Frontal cortex (tissue), 3 donors: ENCODE measurements at regions not wholly inside any gene's neighbourhood (a gene's known extent, or its start where the extent isn't known, plus 50 kb on each side); places are given as distances from the start of the nearest gene placed in this dataset.
A peak's percentile ranks its signal among the peaks of the same experiment; 100 is the strongest.

Experiments
- DNase-seq, 2 donors: peaks; one replicate each; pipeline ENCODE4 v3.0.0; 2012; ENCODE audit warnings: low spot score in 2 of 2
- FAIRE-seq: peaks from 2 replicates; lab custom pipeline; 2012; peaks lifted over from hg19 to GRCh38; lab: Jason Lieb, UNC
- donor health status: control.
- donor health status: control.
- donor health status: control.

DNA sequence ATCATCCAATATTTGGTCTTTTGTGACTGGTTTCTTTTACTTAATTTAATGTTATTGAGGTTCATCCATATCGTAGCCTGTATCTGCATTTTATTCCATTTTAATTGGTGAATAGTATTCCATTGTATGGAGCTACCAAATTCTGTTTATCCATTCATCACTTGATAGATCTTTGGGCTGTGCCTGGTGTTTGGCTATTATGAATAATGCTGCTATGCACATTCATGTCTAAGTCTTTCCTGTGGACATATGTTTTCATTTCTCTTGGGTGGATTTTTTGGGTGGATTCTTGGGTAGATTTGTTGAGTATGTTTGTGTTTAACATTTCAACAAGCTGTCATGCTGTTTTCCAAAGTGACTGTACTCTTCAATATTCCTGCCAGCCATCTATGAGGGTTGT is 52.5 kb upstream of the NEDD4L start:
- DNase-seq, result no peak

GRCh38 chr18:57989536-57989935 is 54.5 kb upstream of the NEDD4L start:
- DNase-seq, result no peak
- FAIRE-seq, result no peak

More for the DNA sequence above, 52.5 kb upstream of the NEDD4L start:
- no peak for FAIRE-seq

DNA sequence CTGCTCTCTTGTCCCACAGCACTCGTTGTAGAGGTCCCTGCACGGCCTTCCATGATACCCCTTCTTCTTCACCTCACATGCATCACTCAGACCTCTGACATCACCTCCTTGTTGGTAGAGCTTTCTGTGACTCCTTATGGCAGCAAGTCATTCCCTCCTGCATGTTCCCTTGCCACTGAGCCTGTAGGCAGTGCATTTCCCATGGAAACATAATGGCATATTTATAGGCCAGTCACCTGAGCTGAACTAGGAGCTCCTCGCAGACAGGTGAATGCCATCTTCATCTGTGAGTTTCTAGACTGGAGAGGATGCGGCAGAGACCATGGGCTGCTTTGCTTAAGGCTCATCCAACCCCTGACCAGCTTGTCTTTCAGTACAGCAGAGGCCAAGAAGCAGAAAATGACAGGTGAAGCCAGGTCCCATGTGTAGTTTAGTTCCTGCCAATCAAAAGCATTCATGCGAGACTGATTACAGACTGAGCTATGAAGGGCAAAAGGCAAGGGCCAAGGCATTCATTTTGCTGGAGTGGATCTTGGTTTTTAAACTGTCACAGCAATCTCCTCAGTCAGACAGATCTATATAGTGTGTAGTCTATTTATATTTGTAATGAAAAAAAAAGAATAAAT is 59.4 kb upstream of the NEDD4L start:
- DNase-seq (no peak), FAIRE-seq (no peak)

GRCh38 chr18:57983965-57984364 is 60.1 kb upstream of the NEDD4L start:
- DNase-seq (no peak), FAIRE-seq (no peak)

- no peak for DNase-seq
- no peak for FAIRE-seq
Observed at GRCh38 chr18:57983472-57983871, 60.6 kb upstream of the NEDD4L start.

GRCh38 chr18:57982372-57983021 is 61.5 kb upstream of the NEDD4L start:
- FAIRE-seq, result no peak
- DNase-seq, result no peak

- DNase-seq, result no peak
- no peak for FAIRE-seq
Observed at GRCh38 chr18:57981308-57982028, 62.6 kb upstream of the NEDD4L start.

DNA sequence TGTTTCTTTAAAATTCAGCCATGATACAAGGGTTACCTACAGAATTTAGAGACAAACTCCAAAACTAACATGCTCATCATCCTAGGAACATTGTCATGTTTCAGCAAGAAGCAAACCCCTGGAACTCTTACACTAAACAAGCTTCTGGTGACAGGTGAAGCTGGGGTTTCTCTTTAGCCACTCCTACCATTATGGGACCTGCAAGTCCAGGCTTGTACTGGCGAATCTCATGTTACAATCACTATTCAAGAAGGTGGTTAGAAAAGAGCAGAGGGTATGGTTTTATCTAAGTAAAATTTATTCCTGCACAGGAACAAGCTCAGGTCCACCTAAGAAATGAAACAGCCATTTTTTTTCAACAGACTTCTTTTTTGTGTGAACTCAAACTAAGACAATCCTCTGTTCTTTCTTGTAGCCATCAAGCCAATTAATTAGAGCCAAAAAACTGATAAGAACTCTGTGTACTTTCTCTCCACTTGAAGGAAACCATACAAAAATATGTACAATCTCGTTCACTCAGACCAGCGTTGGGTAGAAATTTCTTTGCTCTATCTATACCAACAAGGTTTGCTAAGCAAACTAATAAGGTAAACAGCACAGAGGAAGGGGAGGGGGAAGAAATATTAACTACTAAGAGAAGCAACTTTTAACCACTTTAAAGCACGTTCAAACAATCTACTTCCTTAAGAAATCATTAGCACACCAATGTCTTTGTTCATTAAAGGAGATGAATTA is 63.3 kb upstream of the NEDD4L start:
- DNase-seq (no peak), FAIRE-seq (no peak)

GRCh38 chr18:57976230-57976773 is 67.7 kb upstream of the NEDD4L start:
- DNase-seq (no peak), FAIRE-seq (no peak)

DNA sequence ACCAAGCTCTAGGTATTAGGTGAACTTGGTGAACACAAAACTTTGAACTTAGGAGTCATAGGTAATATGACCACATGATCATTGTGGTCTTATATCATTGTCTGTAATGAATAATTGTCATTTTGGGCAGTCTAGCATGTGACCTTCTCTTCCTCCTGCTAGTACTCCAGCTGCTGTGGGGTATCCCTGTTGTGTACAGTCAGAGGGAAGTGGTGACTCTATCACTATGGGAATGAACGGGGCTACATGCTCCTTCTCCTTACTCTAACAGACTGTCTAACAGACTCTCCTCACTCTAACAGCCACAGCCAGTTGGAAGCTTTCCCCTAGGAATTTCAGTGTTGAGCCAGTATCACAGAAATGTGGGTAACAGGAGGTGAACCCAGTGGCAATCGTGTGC is 68.2 kb upstream of the NEDD4L start:
- DNase-seq, result no peak
- FAIRE-seq, result no peak

GRCh38 chr18:57974585-57975265 is 69.3 kb upstream of the NEDD4L start:
- DNase-seq, result no peak
- no peak for FAIRE-seq

DNA sequence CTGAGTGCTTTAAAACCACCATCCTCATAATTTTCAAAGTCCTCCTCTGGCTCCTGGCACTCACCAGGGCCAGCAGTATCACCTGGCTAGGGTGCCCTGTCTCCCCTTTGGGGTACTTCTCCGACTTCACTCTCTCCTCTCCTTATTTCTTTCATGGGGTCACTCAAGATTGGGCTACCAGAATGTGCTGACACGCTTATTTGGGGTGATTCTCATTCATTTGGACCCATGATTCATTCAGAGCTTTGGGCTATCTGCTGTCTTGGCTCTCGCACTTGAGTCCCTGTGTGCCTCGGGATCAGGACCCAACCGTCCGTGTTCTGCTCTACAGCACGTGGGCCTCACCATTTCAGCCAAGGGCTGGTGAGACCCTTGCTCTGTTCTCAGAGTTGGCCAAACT is 70.1 kb upstream of the NEDD4L start:
- no peak for FAIRE-seq
- DNase-seq, result no peak

DNA sequence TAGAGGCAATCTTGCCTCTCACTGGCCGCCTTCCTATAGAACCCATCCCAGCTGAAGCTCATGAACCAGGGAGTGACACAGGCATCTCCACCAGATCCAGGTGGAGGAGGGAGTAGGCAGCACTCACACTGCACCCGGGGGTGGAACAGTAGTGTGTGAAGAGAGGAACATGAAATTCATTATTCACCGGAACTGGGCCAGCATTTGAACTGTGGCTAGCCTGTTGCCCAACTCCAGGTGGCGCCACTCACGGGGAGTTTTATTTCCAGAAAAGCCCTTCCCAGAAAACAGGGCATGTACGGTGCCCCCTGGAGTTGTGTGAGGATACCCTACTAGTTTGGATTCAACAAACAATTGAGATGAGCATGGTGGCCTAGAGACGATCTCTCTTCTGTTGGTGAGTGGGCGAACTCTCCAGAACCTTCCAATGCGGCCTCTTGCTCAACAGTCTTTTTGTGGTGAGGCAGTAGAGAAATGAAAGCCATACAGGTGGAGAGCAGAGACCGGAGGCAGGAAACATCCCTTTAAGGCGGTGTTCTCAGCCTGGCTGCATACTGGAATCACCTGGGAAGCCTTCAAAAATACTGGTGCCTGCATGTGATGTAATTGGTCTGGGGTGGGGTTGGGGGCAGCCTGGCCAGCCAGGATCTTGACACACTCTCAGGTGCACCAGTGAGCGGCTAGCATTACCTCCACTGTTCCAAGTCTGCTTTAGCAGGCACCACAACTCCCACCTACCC is 73.5 kb upstream of the NEDD4L start:
- FAIRE-seq (no peak), DNase-seq (peak in 1 of 2 donors; percentile 7)

DNA sequence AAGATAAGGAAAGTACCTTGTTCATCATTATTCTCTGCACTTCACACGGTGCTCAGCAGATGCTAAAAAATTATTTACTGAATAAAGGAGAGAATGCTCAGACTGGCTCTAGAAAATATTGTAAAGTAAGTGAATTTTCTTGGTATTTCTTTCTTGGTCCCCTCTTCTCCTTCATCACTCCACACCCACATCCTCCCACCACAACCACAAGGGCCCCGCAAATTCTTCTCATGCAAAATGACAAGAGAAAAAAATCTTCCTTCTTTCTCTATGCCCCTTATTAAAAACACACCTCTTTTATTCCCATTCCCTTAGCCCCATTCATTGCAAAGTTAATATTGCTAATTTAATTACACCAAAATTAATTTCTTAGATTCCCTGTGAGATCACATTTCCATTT is 74.2 kb upstream of the NEDD4L start:
- no peak for FAIRE-seq
- no peak for DNase-seq

- FAIRE-seq (no peak), DNase-seq (no peak)
Observed at GRCh38 chr18:57965246-57965645, 78.8 kb upstream of the NEDD4L start.

DNA sequence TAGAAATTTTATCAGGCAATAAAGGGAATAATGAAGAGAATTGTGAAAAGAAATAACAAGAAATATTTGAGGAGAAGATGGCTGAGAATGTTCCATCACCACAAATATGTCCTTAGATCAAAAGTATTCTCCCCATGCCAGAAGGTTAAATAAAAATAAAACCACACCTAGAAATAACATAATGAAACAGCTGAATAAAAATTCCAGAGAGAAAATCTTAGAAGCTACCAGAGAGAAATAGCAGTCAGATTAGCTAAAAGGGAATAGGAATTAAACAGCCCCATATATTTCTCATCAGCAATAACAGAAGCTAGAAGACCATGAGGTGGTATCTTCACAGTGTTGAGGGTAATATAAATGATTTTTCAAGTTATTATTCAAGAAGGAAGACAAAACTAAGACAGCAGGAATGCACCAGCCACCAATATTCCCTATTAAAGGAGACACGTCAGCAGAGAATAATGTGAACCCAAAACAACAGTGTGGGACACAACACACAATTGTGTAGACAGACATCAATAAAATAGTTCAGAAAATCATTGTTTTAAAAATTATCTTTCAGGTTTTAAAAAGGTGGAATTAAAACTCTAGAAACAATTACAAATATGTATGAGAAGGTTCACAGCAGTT is 82.0 kb upstream of the NEDD4L start:
- DNase-seq, result no peak
- FAIRE-seq, result no peak

DNA sequence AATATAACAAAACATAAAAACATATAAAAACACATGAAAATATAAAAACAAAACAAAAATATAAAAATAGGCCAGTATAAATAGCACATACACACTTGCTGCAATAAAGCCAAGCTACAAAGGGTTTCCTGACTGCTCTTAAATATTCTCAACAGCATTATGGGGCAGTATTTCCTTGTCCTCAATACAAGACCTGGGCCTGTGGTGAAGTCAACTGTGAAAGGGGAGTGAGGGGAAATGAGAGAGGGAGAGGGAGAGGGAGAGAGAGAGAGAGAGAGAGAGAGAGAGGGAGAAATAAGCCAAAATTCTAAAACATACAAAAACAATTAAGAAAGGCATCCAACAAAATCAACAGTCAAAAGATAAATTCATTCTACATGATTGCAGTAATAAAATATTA is 82.6 kb upstream of the NEDD4L start:
- no peak for FAIRE-seq
- DNase-seq, result no peak

- no peak for FAIRE-seq
- DNase-seq, result peak in 1 of 2 donors; percentile 26
Observed at GRCh38 chr18:57959278-57959677, 84.7 kb upstream of the NEDD4L start.

- FAIRE-seq (no peak), DNase-seq (no peak)
Observed at GRCh38 chr18:57957210-57957609, 86.8 kb upstream of the NEDD4L start.
